HUDEP-2 (cell line): ENCODE measurements at regions not wholly inside any gene's neighbourhood (a gene's known extent, or its start where the extent isn't known, plus 50 kb on each side); places are given as distances from the start of the nearest gene placed in this dataset.

Experiments used
- DNase-seq, 76 experiments: peaks; one replicate each; lab custom pipeline; 2025; ENCODE audit not compliant: unreplicated experiment in 76 of 76; lab: John Stamatoyannopoulos, UW

- DNase-seq = no peak
Measured at GRCh38 chr20:60459212-60459611, 501.0 kb downstream of the CDH26 start.

DNA sequence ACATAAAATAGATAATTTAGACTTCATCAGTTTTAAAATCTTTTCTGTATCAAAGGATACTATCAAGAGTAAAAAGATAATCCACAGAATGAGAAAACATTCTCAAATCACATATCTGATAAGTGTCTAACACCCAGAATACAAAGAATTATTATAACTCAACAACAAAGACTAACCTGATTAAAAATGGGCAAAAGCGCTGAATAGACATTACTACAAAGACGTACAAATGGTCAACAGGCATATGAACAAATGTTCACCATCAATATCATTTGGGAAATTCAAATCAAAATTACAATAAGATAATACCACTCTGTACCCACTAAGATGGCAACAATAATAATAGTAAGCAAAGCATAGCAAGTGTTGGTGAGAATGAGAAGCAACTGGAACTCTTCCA lies 503.8 kb downstream of the CDH26 start:
- no peak for DNase-seq

DNA sequence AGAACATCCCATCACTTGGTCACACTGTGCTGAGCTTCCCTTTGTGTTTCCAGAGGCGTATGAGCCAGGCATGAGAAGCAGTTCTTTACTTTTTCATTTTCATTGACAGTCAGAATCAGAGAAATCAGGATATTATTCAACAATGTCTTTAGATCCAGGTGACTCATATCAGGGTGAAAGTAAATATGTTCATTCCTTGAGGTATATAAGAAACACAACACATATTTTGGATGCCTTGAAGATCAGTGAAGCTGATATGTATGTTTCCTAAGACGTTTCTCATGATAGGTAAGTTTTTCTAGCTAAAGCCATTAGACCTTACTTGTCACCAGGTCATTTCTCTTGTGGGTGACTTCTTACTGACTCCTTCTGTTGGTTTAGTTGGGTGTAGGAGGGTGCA lies 505.6 kb downstream of the CDH26 start:
- no peak for DNase-seq

DNA sequence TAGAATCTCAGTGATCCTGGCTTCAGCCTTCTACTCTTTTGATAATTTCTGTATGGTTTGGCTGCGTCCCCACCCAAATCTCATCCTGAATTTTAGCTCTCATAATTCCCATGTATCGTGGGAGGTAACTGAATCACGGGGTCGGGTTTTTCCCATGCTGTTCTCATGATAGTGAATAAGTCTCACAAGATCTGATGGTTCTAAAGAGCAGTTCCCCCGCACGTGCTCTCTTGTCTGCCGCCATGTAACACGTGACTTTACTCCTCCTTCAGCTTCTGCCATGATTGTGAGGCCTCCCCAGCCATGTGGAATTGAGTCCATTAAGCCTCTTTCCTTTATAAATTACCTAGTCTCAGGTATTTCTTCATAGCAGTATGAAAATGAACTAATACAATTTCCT lies 507.2 kb downstream of the CDH26 start:
- DNase-seq = no peak

GRCh38 chr20:60465993-60466686 lies 507.9 kb downstream of the CDH26 start:
- DNase-seq = no peak

GRCh38 chr20:60466687-60467022 lies 508.4 kb downstream of the CDH26 start:
- DNase-seq = no peak

DNA sequence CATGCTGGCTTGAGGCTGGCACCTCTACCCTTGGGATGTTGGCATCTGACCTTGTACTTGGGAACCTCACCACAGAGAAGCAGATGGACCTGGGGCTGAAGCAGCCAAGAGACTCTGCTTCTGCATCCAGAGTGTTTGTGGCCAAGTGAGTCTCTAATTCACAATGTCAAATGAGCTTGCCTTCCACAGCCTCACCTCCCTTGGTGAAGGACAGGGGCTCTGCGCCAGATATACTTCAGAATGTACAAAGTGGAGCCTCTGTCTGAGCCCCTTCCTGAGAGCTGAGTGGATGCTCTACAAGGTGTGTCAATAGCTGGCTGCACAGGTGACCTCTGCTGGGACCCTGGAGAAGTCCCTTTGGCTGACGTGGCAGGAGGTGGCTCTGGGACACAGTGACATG lies 508.9 kb downstream of the CDH26 start:
- no peak for DNase-seq

GRCh38 chr20:60467771-60468170 lies 509.5 kb downstream of the CDH26 start:
- no peak for DNase-seq

- no peak for DNase-seq
Measured at GRCh38 chr20:60469829-60470228, 511.6 kb downstream of the CDH26 start.

DNA sequence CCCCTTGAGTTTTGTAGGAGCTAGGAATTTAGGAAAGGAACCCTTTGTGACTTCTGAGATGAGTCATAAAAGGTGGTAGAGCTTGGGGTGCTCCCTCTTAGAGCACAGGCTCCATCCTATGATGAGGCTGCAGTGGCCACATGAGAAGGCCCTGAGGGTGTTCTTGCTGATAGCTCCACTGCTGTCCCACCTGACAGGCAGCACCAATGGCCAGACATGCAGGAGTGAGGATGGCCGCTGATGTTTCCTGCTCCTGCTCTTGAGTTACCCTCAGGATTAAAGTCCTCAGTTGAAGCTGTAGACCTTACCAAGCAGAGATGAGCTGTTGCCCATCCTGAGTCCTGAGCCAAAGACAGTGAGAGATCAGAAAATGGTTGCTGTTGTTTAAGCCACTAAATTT lies 512.1 kb downstream of the CDH26 start:
- no peak for DNase-seq

DNA sequence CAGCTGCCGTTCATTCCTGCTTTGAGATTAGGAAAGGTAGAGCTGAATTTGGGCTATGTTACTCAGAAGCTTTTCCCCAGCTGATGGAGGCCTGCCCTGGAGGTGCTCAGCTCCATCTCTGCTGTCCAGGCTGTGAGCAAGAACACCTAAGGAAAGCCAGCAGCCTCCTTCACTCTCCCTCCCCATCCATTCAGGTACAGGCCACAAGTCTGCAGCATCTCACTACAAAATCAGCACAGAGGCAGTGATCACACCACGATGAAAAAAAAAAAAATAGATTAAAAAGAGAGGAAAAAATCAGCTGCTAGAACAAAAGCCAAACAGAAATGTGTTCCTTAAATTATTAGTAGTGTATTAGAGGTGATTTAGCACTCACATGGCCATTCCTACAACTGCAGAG lies 515.0 kb downstream of the CDH26 start:
- DNase-seq = no peak

GRCh38 chr20:60474385-60474910 lies 516.2 kb downstream of the CDH26 start:
- DNase-seq = no peak

DNA sequence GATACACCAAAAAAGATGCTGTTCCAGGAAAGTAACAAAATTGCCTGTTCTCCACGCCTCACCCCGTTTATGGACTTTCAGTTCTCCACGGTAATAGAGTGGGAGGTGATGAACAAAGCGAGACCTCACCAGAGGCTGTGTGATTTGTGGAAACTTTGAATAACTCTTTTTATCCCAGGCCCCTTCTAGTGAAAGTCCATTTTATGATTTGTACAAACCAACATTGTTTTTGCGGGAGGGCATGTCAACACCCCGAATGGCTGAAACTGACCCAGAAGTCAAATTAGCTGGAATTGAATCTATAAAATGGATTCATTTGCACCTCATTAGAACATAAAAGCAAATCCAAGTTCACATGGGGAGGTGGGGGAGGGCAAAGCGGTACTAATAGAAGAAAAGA lies 517.8 kb downstream of the CDH26 start:
- DNase-seq = no peak

GRCh38 chr20:60477958-60478357 lies 519.7 kb downstream of the CDH26 start:
- DNase-seq = no peak

GRCh38 chr20:60478533-60478932 lies 520.3 kb downstream of the CDH26 start:
- no peak for DNase-seq

- DNase-seq = no peak
Measured at GRCh38 chr20:60480950-60481742, 522.9 kb downstream of the CDH26 start.

DNA sequence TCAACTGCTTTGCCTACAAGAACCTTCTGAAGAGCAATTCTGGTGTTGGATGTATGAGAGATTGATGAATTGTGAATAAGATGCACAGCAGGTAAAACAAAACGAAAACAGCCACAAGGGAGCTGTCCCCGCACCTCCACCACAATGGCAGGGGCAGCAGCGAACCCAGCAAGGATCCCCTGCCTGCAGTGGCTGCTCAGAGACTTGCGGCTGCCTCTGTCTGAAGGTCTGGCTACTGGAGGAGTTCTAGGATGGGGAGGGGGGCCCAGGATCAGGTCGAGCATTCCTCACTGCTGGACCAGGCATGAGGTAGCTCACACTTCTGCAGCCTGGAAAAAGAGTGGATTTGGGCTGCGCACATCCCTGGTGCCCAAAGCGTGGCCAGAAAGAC lies 523.5 kb downstream of the CDH26 start:
- no peak for DNase-seq

GRCh38 chr20:60482221-60483008 lies 524.2 kb downstream of the CDH26 start:
- DNase-seq = no peak

DNA sequence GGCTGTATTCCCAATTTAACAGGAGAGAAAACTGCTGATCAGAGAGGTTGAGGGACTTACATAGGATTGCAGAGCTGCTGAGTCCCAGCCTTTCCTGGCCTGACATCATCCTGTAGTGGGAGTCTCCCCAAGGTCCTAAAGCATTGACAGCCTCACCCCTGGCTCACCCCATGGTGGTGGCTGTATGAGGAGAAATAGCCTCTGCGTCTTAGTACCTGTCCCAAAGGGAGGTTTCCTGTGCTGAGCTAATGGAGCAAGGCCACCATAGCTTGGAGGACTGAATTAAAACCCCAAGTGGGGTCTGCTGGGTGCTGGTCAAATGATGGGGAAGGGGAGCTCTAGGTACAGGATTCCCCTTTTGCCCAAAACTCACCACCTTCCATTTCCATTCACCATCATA lies 525.1 kb downstream of the CDH26 start:
- DNase-seq = no peak

DNA sequence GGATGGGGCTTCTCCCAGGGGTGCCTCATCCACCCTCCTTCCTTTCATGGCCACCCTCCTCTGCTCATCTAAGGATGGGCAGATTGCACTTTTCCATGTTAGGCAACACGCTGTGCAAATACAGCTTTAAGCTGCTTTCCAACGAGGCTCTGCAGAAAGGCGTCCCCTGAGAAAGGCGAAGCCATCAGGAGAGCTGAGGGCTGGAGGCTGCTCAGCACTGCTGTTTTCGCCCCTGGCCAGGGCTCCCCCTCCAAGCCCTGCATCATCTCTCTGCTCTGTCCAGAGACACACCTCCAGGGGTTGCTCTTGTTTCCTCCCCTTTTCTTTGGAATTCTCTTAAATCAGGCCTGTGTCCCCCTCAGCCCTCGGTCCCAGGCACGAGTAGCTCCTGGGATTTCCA lies 526.1 kb downstream of the CDH26 start:
- no peak for DNase-seq

GRCh38 chr20:60485012-60485760 lies 527.0 kb downstream of the CDH26 start:
- DNase-seq = no peak
